HG03571 (cell line): ENCODE measurements at regions not wholly inside any gene's neighbourhood (a gene's known extent, or its start where the extent isn't known, plus 50 kb on each side); places are given as distances from the start of the nearest gene placed in this dataset.
"Not testable (repeated sequence)": the region's sequence is repeated elsewhere in the genome, so short reads cannot be mapped to it uniquely, and the experiment has no call there.

Experiments used
- ATAC-seq: cut with Tn5 transposase; IDR thresholded peaks from one replicate; pipeline ENCODE4 v1.9.1; 2021; ENCODE audit not compliant: unreplicated experiment

- ATAC-seq = no peak
These were observed 593.2 kb upstream of the CCDC179 start for GRCh38 chr11:23453522-23453921.

- no peak for ATAC-seq
These were observed 595.1 kb upstream of the CCDC179 start for GRCh38 chr11:23455321-23455891.

- ATAC-seq = no peak
These were observed 597.4 kb upstream of the CCDC179 start for GRCh38 chr11:23457641-23458040.

- ATAC-seq = no peak
These were observed 611.6 kb upstream of the CCDC179 start for GRCh38 chr11:23471878-23472277.

GRCh38 chr11:23473782-23474181, 613.5 kb upstream of the CCDC179 start:
- no peak for ATAC-seq

- ATAC-seq = no peak
These were observed 620.5 kb upstream of the CCDC179 start for GRCh38 chr11:23480736-23481135.

- ATAC-seq = not testable (repeated sequence)
These were observed 623.9 kb upstream of the CCDC179 start for GRCh38 chr11:23484146-23484545.

- ATAC-seq = not testable (repeated sequence)
These were observed 624.3 kb upstream of the CCDC179 start for GRCh38 chr11:23484618-23485017.

GRCh38 chr11:23490557-23491235, 630.4 kb upstream of the CCDC179 start:
- ATAC-seq = no peak

- no peak for ATAC-seq
These were observed 634.7 kb upstream of the CCDC179 start for GRCh38 chr11:23494981-23495380.

GRCh38 chr11:23496340-23496739, 636.1 kb upstream of the CCDC179 start:
- ATAC-seq = no peak

- ATAC-seq = no peak
These were observed 636.8 kb upstream of the CCDC179 start for GRCh38 chr11:23497040-23497439.

GRCh38 chr11:23502389-23502788, 642.1 kb upstream of the CCDC179 start:
- ATAC-seq = no peak

- no peak for ATAC-seq
These were observed 642.6 kb upstream of the CCDC179 start for GRCh38 chr11:23502826-23503225.

- ATAC-seq = no peak
These were observed 648.7 kb upstream of the CCDC179 start for GRCh38 chr11:23509023-23509422.

GRCh38 chr11:23509821-23510220, 649.5 kb upstream of the CCDC179 start:
- ATAC-seq = no peak

GRCh38 chr11:23519194-23519593, 658.9 kb upstream of the CCDC179 start:
- no peak for ATAC-seq

GRCh38 chr11:23520226-23520960, 660.1 kb upstream of the CCDC179 start:
- ATAC-seq = no peak

GRCh38 chr11:23536907-23537306, 676.6 kb upstream of the CCDC179 start:
- ATAC-seq = no peak

GRCh38 chr11:23539556-23539955, 679.3 kb upstream of the CCDC179 start:
- no peak for ATAC-seq

- ATAC-seq = no peak
These were observed 679.9 kb upstream of the CCDC179 start for GRCh38 chr11:23540101-23540561.

GRCh38 chr11:23542189-23542588, 681.9 kb upstream of the CCDC179 start:
- ATAC-seq = no peak
